Vagina (tissue), 2 donors: ENCODE measurements at regions not wholly inside any gene's neighbourhood (a gene's known extent, or its start where the extent isn't known, plus 50 kb on each side); places are given as distances from the start of the nearest gene placed in this dataset.

Experiments used
- CTCF ChIP-seq, 3 experiments: fragments of 450-650 bp in 2 of 3; fragments of 200-600 bp in 1 of 3; sonication (generic) in 1 of 3; IDR thresholded peaks; one replicate each; pipeline ENCODE4 v1.5.1; 2017 to 2019; ENCODE audit warnings: antibody characterized with exemption in 3 of 3, mild to moderate bottlenecking in 2 of 3, moderate library complexity in 2 of 3
- POLR2AphosphoS5 ChIP-seq, 2 donors: sonication (generic); formaldehyde crosslinking; IDR thresholded peaks; one replicate each; pipeline ENCODE4 v1.9.0; 2017; ENCODE audit warnings: antibody characterized with exemption in 2 of 2, mild to moderate bottlenecking in 2 of 2, low read depth in 1 of 2; ENCODE audit not compliant: insufficient read depth in 1 of 2

GRCh38 chr13:72638059-72638815 is 89.2 kb downstream of the MZT1 start:
- TF ChIP-seq CTCF (IDR thresholded peaks at IDR 0.05) (no peak), POLR2AphosphoS5 (IDR thresholded peaks at IDR 0.05; ENCODE audit: insufficient read depth in 1 of 2, low read depth in 1 of 2) (no peak)
